K562 (cell line): ENCODE measurements at regions not wholly inside any gene's neighbourhood (a gene's known extent, or its start where the extent isn't known, plus 50 kb on each side); places are given as distances from the start of the nearest gene placed in this dataset.

Experiments used
- ATAC-seq: fragments of 200-7000 bp; cut with Tn5 transposase; 3 replicates; pipeline ENCODE4 v1.9.1; 2020; ENCODE audit warnings: moderate library complexity
- BruUV-seq: library from RNA; stranded (reverse); fragments of 400-500 nt; replicated peaks from 2 replicates; lab custom pipeline; 2021; lab: Mats Ljungman, UMichigan
- CTCF ChIA-PET: fragments of 300-600 bp; formaldehyde crosslinking; extraction: SDS; loops from one replicate; lab custom pipeline; 2021; ENCODE audit warnings: low intra/inter-chr PET ratio; lab: Yijun Ruan, JAX
- POLR2A ChIA-PET: fragments of 300-600, 350-650 bp; sonication (Branson Sonifier 250); formaldehyde crosslinking; extraction: SDS; loops from one replicate; lab custom pipeline; 2021; ENCODE audit warnings: antibody characterized with exemption, inconsistent platforms; lab: Yijun Ruan, JAX
- DNase-seq, 4 experiments: peaks; one replicate each; pipeline versions ENCODE4 v3.0.0 to v3.0.0-alpha.2; 2011 to 2018; ENCODE audit warnings: low spot score in 3 of 4, mixed read lengths in 3 of 4; ENCODE audit errors: extremely low read depth in 1 of 4
- FAIRE-seq: peaks from 2 replicates; lab custom pipeline; 2011; peaks lifted over from hg19 to GRCh38; lab: Jason Lieb, UNC
- H2AFZ ChIP-seq: 2 replicates; pipeline ENCODE4 v1.6.0; 2011; ENCODE audit warnings: low read depth, low read length, control low read depth, inconsistent platforms
- H3K27ac ChIP-seq: fragments of 200-600 bp; 3 replicates; pipeline ENCODE4 v1.8.0; 2011; ENCODE audit warnings: low read depth, mild to moderate bottlenecking, control low read depth, inconsistent platforms, low read length, moderate library complexity, mixed read lengths; ENCODE audit errors: extremely low read depth
- H3K27me3 ChIP-seq, 2 experiments: fragments of 300-600 bp in 1 of 2; 2 replicates in 1 of 2; 3 replicates in 1 of 2; pipeline versions ENCODE4 v1.6.0 to v1.8.0; 2011; ENCODE audit warnings: inconsistent platforms in 2 of 2, low read length in 2 of 2, mild to moderate bottlenecking in 1 of 2, mixed read lengths in 1 of 2, moderate library complexity in 1 of 2; ENCODE audit not compliant: control insufficient read depth in 2 of 2, insufficient read depth in 2 of 2
- H3K36me3 ChIP-seq: fragments of 300-600 bp; 3 replicates; pipeline ENCODE4 v1.8.0; 2011; ENCODE audit warnings: mild to moderate bottlenecking, low read length, inconsistent platforms; ENCODE audit not compliant: control insufficient read depth, insufficient read depth
- H3K4me1 ChIP-seq, 2 experiments: fragments of 200-600 bp in 1 of 2; replicated peaks in 1 of 2; 2 replicates in 1 of 2; 3 replicates in 1 of 2; pipeline versions ENCODE4 v1.5.1 to v1.8.0; 2011; ENCODE audit warnings: inconsistent platforms in 2 of 2, low read length in 2 of 2, mild to moderate bottlenecking in 1 of 2, mixed read lengths in 1 of 2, moderate library complexity in 1 of 2; ENCODE audit not compliant: control insufficient read depth in 2 of 2, insufficient read depth in 2 of 2
- H3K4me2 ChIP-seq: 2 replicates; pipeline ENCODE4 v1.6.1; 2011; ENCODE audit warnings: low read length, control low read depth, inconsistent platforms, mixed read lengths; ENCODE audit not compliant: insufficient read depth
- H3K4me3 ChIP-seq: fragments of 200-600 bp; sonication (generic), shearing (Covaris generic); 2 replicates; pipeline ENCODE4 v1.5.1; 2016; ENCODE audit warnings: control low read depth, inconsistent platforms
- H3K79me2 ChIP-seq: fragments of 200-600 bp; 3 replicates; pipeline ENCODE4 v1.8.0; 2011; ENCODE audit warnings: low read length, inconsistent platforms; ENCODE audit not compliant: control insufficient read depth, insufficient read depth
- H3K9ac ChIP-seq, 2 experiments: 2 replicates each; pipeline versions ENCODE4 v1.6.0 to v1.6.1; 2011; ENCODE audit warnings: low read depth in 2 of 2, low read length in 2 of 2, control low read depth in 1 of 2, inconsistent platforms in 1 of 2, mild to moderate bottlenecking in 1 of 2, mixed read lengths in 1 of 2; ENCODE audit not compliant: insufficient read depth in 1 of 2
- H3K9me1 ChIP-seq: one replicate; pipeline ENCODE4 v1.6.0; 2011; ENCODE audit warnings: inconsistent platforms, mild to moderate bottlenecking, low read length, moderate library complexity; ENCODE audit not compliant: control insufficient read depth, insufficient read depth
- H3K9me3 ChIP-seq: replicated peaks from 2 replicates; pipeline ENCODE4 v1.5.1; 2011; ENCODE audit warnings: low read depth, low read length, inconsistent platforms; ENCODE audit not compliant: control insufficient read depth, insufficient read depth
- H4K20me1 ChIP-seq: replicated peaks from 2 replicates; pipeline ENCODE4 v1.6.1; 2011; ENCODE audit warnings: low read length, inconsistent platforms, mixed read lengths; ENCODE audit not compliant: control insufficient read depth, insufficient read depth
- CREB3 ChIP-seq: fragments of 450-650 bp; conservative IDR thresholded peaks from 2 replicates; pipeline ENCODE4 v1.6.1; 2016; ENCODE audit warnings: missing genetic modification characterization, low read depth, mild to moderate bottlenecking, missing compliant biosample characterization, moderate library complexity
- MYBL2 ChIP-seq, 2 experiments: fragments of 450-650 bp in 1 of 2; sonication (generic) in 1 of 2; formaldehyde crosslinking in 1 of 2; IDR thresholded peaks; 2 replicates each; pipeline versions ENCODE4 v1.6.1 to v1.8.1; 2017 to 2022; ENCODE audit warnings: borderline replicate concordance in 1 of 2, inconsistent platforms in 1 of 2, low read depth in 1 of 2, mild to moderate bottlenecking in 1 of 2, missing genetic modification reagents in 1 of 2, moderate library complexity in 1 of 2
- PHF20 ChIP-seq: fragments of 450-650 bp; IDR thresholded peaks from 2 replicates; pipeline ENCODE4 v1.6.1; 2018; ENCODE audit not compliant: partially characterized antibody
- ZFP1 ChIP-seq: fragments of 450-650 bp; formaldehyde crosslinking; IDR thresholded peaks from 2 replicates; pipeline ENCODE4 v1.4.0; 2020; ENCODE audit warnings: mild to moderate bottlenecking, mixed read lengths
- ZKSCAN8 ChIP-seq: fragments of 200-800 bp; sonication (Bioruptor generic); IDR thresholded peaks from 2 replicates; pipeline ENCODE4 v1.6.1; 2016; ENCODE audit warnings: missing genetic modification characterization, missing compliant biosample characterization
- WGBS: fragments of 100-300 bp; shearing (Covaris generic); methylation state at CpG from one replicate; pipeline ENCODE4 v1.1.6; 2016; ENCODE audit warnings: low coverage, mixed read lengths; ENCODE audit not compliant: insufficient coverage; ENCODE audit errors: missing lambda C conversion rate; 5-methylcytosine and 5-hydroxymethylcytosine counted together
- in situ Hi-C: fragments of 300-500 bp; cut with MboI; formaldehyde crosslinking; loops from 4 replicates; pipeline ENCODE4 v1.15.0; 2018; ENCODE audit warnings: inconsistent platforms, mixed read lengths
- intact Hi-C: fragments of 100-400 bp; cut with micrococcal nuclease; formaldehyde crosslinking; loops from 2 replicates; pipeline ENCODE4 v1.14.2; 2022

- intact Hi-C loops = no loop called here
- ChIA-PET POLR2A (interaction anchor here (0.9 kb wide), 1 partner anchor 30 kb away, joined by 3 read pairs; no protein-coding TSS in a partner anchor), CTCF (no interaction called here)
- Histone ChIP-seq H3K36me3 (no peaks in the 10 kb centered on the region), H3K4me1 (no peaks in the 10 kb centered on the region), H3K9me1 (no peaks in the 10 kb centered on the region), H3K79me2 (no peaks in the 10 kb centered on the region), H3K4me2 (no peak overlapping the region), H3K9me3 (no peaks in the 10 kb centered on the region)
- ATAC-seq (no peak), FAIRE-seq (no peak)
- TF ChIP-seq ZKSCAN8 (CRISPR knock-in tag) (no peak), MYBL2 (IDR thresholded peaks at IDR 0.05; ENCODE audit: low read depth) (no peak), MYBL2 (CRISPR knock-in tag; IDR thresholded peaks at IDR 0.05; ENCODE audit: borderline replicate concordance) (no peak), PHF20 (no peak), CREB3 (tag) (no peak), ZFP1 (CRISPR knock-in tag) (no peak)
- TF ChIP-seq, all 486 proteins: peak for 0
- Histone ChIP-seq H3K27ac (no peak overlapping the region), H3K4me3 (no peak overlapping the region), H3K9ac (no peak overlapping the region), H3K27me3 (peaks cover 0 to 30% of the 10 kb centered on the region in 2 experiments; a peak in 4 of 5 replicates), H4K20me1 (no peaks in the 10 kb centered on the region), H2AFZ (no peak overlapping the region)
- BruUV-seq = no TSS peak
- 1% methylated on average over 14 of the region's 16 CpGs for WGBS
- no peak for DNase-seq
- in situ Hi-C loops = no loop called here
Observed at GRCh38 chr2:205858881-205859441, 176.7 kb downstream of the NRP2 start.
